DOHH2 (cell line): ENCODE measurements at regions not wholly inside any gene's neighbourhood (a gene's known extent, or its start where the extent isn't known, plus 50 kb on each side); places are given as distances from the start of the nearest gene placed in this dataset.
"Not testable (repeated sequence)": the region's sequence is repeated elsewhere in the genome, so short reads cannot be mapped to it uniquely, and the experiment has no call there.

ENCODE experiments used
- H3F3A ChIP-seq: fragments of 200-600 bp; sonication (generic), shearing (Covaris generic); 2 replicates; pipeline ENCODE4 v1.6.0; 2016; ENCODE audit warnings: antibody characterized with exemption, mild to moderate bottlenecking; ENCODE audit not compliant: control insufficient read depth, insufficient read depth
- H3K27ac ChIP-seq: fragments of 200-600 bp; sonication (generic); 2 replicates; pipeline ENCODE4 v1.5.1; 2014; ENCODE audit warnings: low read depth, mild to moderate bottlenecking, low read length, moderate library complexity
- H3K27me3 ChIP-seq: fragments of 200-600 bp; sonication (generic); 2 replicates; pipeline ENCODE4 v1.6.1; 2014; ENCODE audit warnings: mild to moderate bottlenecking, low read length, mixed read lengths; ENCODE audit not compliant: control insufficient read depth
- H3K36me3 ChIP-seq: fragments of 200-600 bp; sonication (generic); 2 replicates; pipeline ENCODE4 v1.6.1; 2014; ENCODE audit warnings: mild to moderate bottlenecking, low read length, moderate library complexity, mixed read lengths; ENCODE audit not compliant: control insufficient read depth
- H3K4me1 ChIP-seq: fragments of 200-600 bp; sonication (generic); 2 replicates; pipeline ENCODE4 v1.6.1; 2014; ENCODE audit warnings: mild to moderate bottlenecking, low read length, mixed read lengths; ENCODE audit not compliant: control insufficient read depth
- H3K4me2 ChIP-seq: fragments of 200-600 bp; sonication (generic); 2 replicates; pipeline ENCODE4 v1.6.0; 2014; ENCODE audit warnings: mild to moderate bottlenecking, low read length, moderate library complexity
- H3K4me3 ChIP-seq: fragments of 200-600 bp; sonication (generic); 2 replicates; pipeline ENCODE4 v1.5.1; 2014; ENCODE audit warnings: mild to moderate bottlenecking, low read length, mixed read lengths
- H3K79me2 ChIP-seq: fragments of 200-600 bp; sonication (generic); 2 replicates; pipeline ENCODE4 v1.6.1; 2014; ENCODE audit warnings: mild to moderate bottlenecking, low read length, mixed read lengths; ENCODE audit not compliant: control insufficient read depth
- H3K9me2 ChIP-seq: fragments of 200-600 bp; sonication (generic); replicated peaks from 2 replicates; pipeline ENCODE4 v1.6.1; 2014; ENCODE audit warnings: mild to moderate bottlenecking, low read length, mixed read lengths; ENCODE audit not compliant: control insufficient read depth
- H3K9me3 ChIP-seq: fragments of 200-600 bp; sonication (generic); 2 replicates; pipeline ENCODE4 v1.6.1; 2014; ENCODE audit warnings: antibody characterized with exemption, low read length, mixed read lengths; ENCODE audit not compliant: control insufficient read depth, insufficient read depth
- H4K20me1 ChIP-seq: fragments of 200-600 bp; sonication (generic); 2 replicates; pipeline ENCODE4 v1.6.0; 2014; ENCODE audit warnings: low read depth, mild to moderate bottlenecking, antibody characterized with exemption, low read length, moderate library complexity; ENCODE audit not compliant: control insufficient read depth, insufficient read depth
- EZH2phosphoT487 ChIP-seq: fragments of 200-600 bp; sonication (generic); IDR thresholded peaks from 2 replicates; pipeline ENCODE4 v1.6.1; 2017; ENCODE audit warnings: borderline replicate concordance, mild to moderate bottlenecking, antibody characterized with exemption, low read length, moderate library complexity, mixed read lengths
- TF ChIP-seq, protein P1 (sequence below): fragments of 200-600 bp; sonication (generic); IDR thresholded peaks from one replicate; pipeline ENCODE4 v1.5.1; 2014; ENCODE audit warnings: antibody characterized with exemption, mild to moderate bottlenecking, low read depth, low read length; ENCODE audit not compliant: poor library complexity, severe bottlenecking

DNA sequence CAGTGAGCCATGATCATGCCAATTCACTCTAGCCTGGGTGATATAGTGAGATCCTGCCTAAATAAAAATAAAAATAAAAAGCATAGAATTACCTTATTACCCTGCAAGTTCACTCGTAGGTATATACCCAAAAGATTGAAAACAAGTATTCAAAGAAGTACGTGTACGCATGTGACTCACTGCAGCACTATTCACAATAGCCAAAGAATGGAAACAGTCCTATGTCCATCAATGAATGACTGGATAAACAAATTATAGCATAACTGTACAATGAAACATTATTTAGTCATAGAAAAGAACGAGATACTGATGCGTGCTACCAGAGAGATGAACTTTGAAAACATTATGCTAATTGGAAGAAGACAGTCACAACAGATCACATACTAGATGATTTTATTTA lies 204.6 kb upstream of the DIAPH2 start:
- no peaks in the 10 kb centered on the region for H3K36me3 ChIP-seq
- no peaks in the 10 kb centered on the region for H3K4me1 ChIP-seq
- no peaks in the 10 kb centered on the region for H3K9me3 ChIP-seq
- no peaks in the 10 kb centered on the region for H3K9me2 ChIP-seq
- H4K20me1 ChIP-seq = no peaks in the 10 kb centered on the region
- no peak overlapping the region for H3K4me3 ChIP-seq
- TF ChIP-seq, protein P1, sequence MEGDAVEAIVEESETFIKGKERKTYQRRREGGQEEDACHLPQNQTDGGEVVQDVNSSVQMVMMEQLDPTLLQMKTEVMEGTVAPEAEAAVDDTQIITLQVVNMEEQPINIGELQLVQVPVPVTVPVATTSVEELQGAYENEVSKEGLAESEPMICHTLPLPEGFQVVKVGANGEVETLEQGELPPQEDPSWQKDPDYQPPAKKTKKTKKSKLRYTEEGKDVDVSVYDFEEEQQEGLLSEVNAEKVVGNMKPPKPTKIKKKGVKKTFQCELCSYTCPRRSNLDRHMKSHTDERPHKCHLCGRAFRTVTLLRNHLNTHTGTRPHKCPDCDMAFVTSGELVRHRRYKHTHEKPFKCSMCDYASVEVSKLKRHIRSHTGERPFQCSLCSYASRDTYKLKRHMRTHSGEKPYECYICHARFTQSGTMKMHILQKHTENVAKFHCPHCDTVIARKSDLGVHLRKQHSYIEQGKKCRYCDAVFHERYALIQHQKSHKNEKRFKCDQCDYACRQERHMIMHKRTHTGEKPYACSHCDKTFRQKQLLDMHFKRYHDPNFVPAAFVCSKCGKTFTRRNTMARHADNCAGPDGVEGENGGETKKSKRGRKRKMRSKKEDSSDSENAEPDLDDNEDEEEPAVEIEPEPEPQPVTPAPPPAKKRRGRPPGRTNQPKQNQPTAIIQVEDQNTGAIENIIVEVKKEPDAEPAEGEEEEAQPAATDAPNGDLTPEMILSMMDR = no peak
- no peak for TF ChIP-seq EZH2phosphoT487
- H3K4me2 ChIP-seq = no peak overlapping the region
- no peaks in the 10 kb centered on the region for H3K27me3 ChIP-seq
- H3K79me2 ChIP-seq = no peaks in the 10 kb centered on the region
- no peaks in the 10 kb centered on the region for H3F3A ChIP-seq
- no peak overlapping the region for H3K27ac ChIP-seq

DNA sequence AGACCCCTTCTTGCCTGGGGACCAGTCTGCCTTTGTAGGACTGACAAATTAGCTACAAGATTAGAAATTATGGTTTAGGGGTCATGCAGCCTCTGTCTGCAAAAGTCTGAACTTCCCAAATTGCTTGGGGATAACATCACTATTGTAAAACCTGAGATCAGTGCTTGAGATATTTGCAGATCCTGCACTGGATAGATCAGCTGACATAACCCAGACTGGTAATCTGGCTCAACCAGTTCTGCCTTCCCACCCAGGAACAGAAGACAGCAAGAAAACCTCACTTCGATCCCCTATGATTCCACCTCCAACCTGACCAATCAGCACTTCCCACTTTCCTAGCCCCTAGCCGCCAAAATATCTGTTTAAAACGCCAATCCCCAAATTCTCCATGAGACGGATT lies 202.8 kb upstream of the DIAPH2 start:
- Histone ChIP-seq H3K9me2 (no peaks in the 10 kb centered on the region), H3F3A (no peaks in the 10 kb centered on the region), H3K79me2 (no peaks in the 10 kb centered on the region), H3K27ac (no peak overlapping the region), H3K36me3 (no peaks in the 10 kb centered on the region), H3K4me1 (no peaks in the 10 kb centered on the region), H3K27me3 (no peaks in the 10 kb centered on the region), H3K9me3 (no peaks in the 10 kb centered on the region), H4K20me1 (no peaks in the 10 kb centered on the region), H3K4me2 (no peak overlapping the region), H3K4me3 (no peak overlapping the region)
- TF ChIP-seq EZH2phosphoT487 = no peak
- TF ChIP-seq, protein P1 = no peak

DNA sequence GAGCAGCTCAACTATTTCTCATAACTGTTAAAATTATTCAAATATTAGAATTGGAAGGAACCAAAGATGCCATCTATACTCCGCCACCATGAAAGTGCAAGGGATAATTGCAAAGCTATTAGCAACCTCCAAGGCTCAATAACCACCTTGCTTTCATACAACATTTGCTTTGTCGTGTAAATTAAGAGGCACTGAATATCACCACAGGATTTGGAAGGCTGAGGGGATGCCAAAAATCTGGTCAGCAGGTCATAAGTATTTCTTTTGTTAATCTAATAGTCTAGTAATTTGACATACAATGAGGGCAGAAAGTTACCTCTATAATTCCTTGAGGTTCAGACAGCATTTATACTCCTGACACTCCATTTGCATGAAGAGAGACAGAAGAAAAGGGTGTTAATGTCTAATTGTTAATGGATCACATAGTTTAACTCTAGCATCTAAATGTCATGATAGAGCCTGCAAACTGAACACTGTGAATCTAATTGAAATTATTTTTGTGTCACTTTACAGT lies 200.9 kb upstream of the DIAPH2 start:
- Histone ChIP-seq H3K4me2 (no peak overlapping the region), H3K4me3 (no peak overlapping the region), H4K20me1 (no peaks in the 10 kb centered on the region), H3K36me3 (no peaks in the 10 kb centered on the region), H3K4me1 (no peaks in the 10 kb centered on the region), H3K27me3 (no peaks in the 10 kb centered on the region), H3K27ac (no peak overlapping the region), H3K9me3 (no peaks in the 10 kb centered on the region), H3K79me2 (no peaks in the 10 kb centered on the region), H3F3A (no peaks in the 10 kb centered on the region), H3K9me2 (no peaks in the 10 kb centered on the region)
- TF ChIP-seq, protein P1 = no peak
- TF ChIP-seq EZH2phosphoT487 = no peak

DNA sequence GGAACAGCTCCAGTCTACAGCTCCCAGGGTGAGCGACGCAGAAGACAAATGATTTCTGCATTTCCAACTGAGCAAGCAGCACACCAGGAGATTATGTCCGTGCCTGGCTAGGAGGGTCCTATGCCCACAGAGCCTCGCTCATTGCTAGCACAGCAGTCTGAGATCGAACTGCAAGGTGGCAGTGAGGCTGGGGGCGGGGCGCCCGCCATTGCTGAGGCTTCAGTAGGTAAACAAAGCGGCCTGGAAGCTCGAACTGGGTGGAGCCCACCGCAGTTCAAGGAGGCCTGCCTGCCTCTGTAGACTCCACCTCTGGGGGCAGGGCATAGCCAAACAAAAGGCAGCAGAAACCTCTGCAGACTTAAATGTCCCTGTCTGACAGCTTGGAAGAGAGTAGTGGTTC lies 198.0 kb upstream of the DIAPH2 start:
- H3K79me2 ChIP-seq, H3K9me2 ChIP-seq, H3F3A ChIP-seq, H3K4me1 ChIP-seq, H3K27ac ChIP-seq, H3K36me3 ChIP-seq, H4K20me1 ChIP-seq, H3K27me3 ChIP-seq, H3K4me3 ChIP-seq, H3K4me2 ChIP-seq, H3K9me3 ChIP-seq: not testable (repeated sequence)
